IMR-90 (cell line): ENCODE measurements at regions not wholly inside any gene's neighbourhood (a gene's known extent, or its start where the extent isn't known, plus 50 kb on each side); places are given as distances from the start of the nearest gene placed in this dataset.

Experiments used
- BHLHE40 ChIP-seq: fragments of 150-350 bp; IDR thresholded peaks from 2 replicates; pipeline ENCODE4 v1.6.1; 2016; ENCODE audit warnings: mild to moderate bottlenecking, low read depth, low read length
- CEBPB ChIP-seq: IDR thresholded peaks from 2 replicates; pipeline ENCODE4 v1.6.1; 2012; ENCODE audit warnings: low read depth, low read length, improper control_type of control experiment
- CHD1 ChIP-seq: IDR thresholded peaks from 2 replicates; pipeline ENCODE4 v1.6.1; 2012; ENCODE audit warnings: low read depth, low read length, improper control_type of control experiment
- CTCF ChIP-seq: conservative IDR thresholded peaks from 2 replicates; pipeline ENCODE4 v1.5.1; 2012; ENCODE audit warnings: mild to moderate bottlenecking, low read depth, low read length, improper control_type of control experiment
- FOS ChIP-seq: fragments of 150-350 bp; IDR thresholded peaks from 2 replicates; pipeline ENCODE4 v1.6.1; 2016; ENCODE audit warnings: low read depth, low read length
- MAFK ChIP-seq: IDR thresholded peaks from 2 replicates; pipeline ENCODE4 v1.6.1; 2012; ENCODE audit warnings: low read depth, low read length, improper control_type of control experiment
- MAZ ChIP-seq: IDR thresholded peaks from 2 replicates; pipeline ENCODE4 v1.6.1; 2012; ENCODE audit warnings: low read depth, mild to moderate bottlenecking, low read length, improper control_type of control experiment, moderate library complexity, borderline replicate concordance
- MXI1 ChIP-seq: IDR thresholded peaks from 2 replicates; pipeline ENCODE4 v1.6.1; 2012; ENCODE audit warnings: low read depth, mild to moderate bottlenecking, low read length, moderate library complexity, borderline replicate concordance
- POLR2A ChIP-seq: IDR thresholded peaks from 2 replicates; pipeline ENCODE4 v1.6.1; 2012; ENCODE audit warnings: mild to moderate bottlenecking, low read depth, low read length
- RAD21 ChIP-seq: IDR thresholded peaks from 2 replicates; pipeline ENCODE4 v1.6.1; 2012; ENCODE audit warnings: low read length, improper control_type of control experiment
- RCOR1 ChIP-seq: IDR thresholded peaks from 2 replicates; pipeline ENCODE4 v1.6.1; 2012; ENCODE audit warnings: mild to moderate bottlenecking, low read length, improper control_type of control experiment; ENCODE audit not compliant: insufficient replicate concordance
- RFX5 ChIP-seq: IDR thresholded peaks from 2 replicates; pipeline ENCODE4 v1.8.0; 2012; ENCODE audit warnings: low read depth, mild to moderate bottlenecking, low read length, moderate library complexity
- USF2 ChIP-seq: fragments of 150-350 bp; IDR thresholded peaks from 2 replicates; pipeline ENCODE4 v1.6.1; 2017; ENCODE audit warnings: mild to moderate bottlenecking, antibody characterized with exemption, low read length, low read depth

- TF ChIP-seq MXI1 (no peak), MAZ (no peak), MAFK (no peak), CTCF (no peak), FOS (no peak), RFX5 (no peak), POLR2A (no peak), CEBPB (no peak), RCOR1 (no peak), USF2 (no peak), RAD21 (no peak), CHD1 (no peak), BHLHE40 (no peak)
These were observed 96.8 kb upstream of the CSNK1A1L start for GRCh38 chr13:37202264-37202663.
